HepG2 (cell line): ENCODE measurements at regions not wholly inside any gene's neighbourhood (a gene's known extent, or its start where the extent isn't known, plus 50 kb on each side); places are given as distances from the start of the nearest gene placed in this dataset.

Source experiments
- ATAC-seq: fragments of 200-7000 bp; cut with Tn5 transposase; 3 replicates; pipeline ENCODE4 v1.9.1; 2020; ENCODE audit warnings: mild to moderate bottlenecking, moderate library complexity
- BruUV-seq: library from RNA; stranded (reverse); fragments of 400-500 nt; replicated peaks from 2 replicates; lab custom pipeline; 2021; lab: Mats Ljungman, UMichigan
- CTCF ChIA-PET: fragments of 300-600 bp; formaldehyde crosslinking; extraction: SDS; loops from one replicate; lab custom pipeline; 2021; ENCODE audit warnings: low total read pairs, inconsistent platforms, low intra/inter-chr PET ratio; lab: Yijun Ruan, JAX
- POLR2A ChIA-PET: fragments of 350-600 bp; sonication (Branson Sonifier 250); formaldehyde crosslinking; loops from one replicate; lab custom pipeline; 2020; ENCODE audit warnings: antibody characterized with exemption, inconsistent platforms; lab: Yijun Ruan, JAX
- DNase-seq: peaks from one replicate; pipeline ENCODE4 v3.0.0-alpha.2; 2015; ENCODE audit warnings: low spot score
- FAIRE-seq: peaks from 3 replicates; lab custom pipeline; 2011; peaks lifted over from hg19 to GRCh38; lab: Jason Lieb, UNC
- H2AFZ ChIP-seq: one replicate; pipeline ENCODE4 v1.6.1; 2011; ENCODE audit warnings: low read length, inconsistent platforms
- H3K27ac ChIP-seq: fragments of 300-600 bp; 3 replicates; pipeline ENCODE4 v1.8.0; 2011; ENCODE audit warnings: mixed run types, mild to moderate bottlenecking, mixed read lengths, low read length, inconsistent platforms; ENCODE audit not compliant: insufficient read depth; ENCODE audit errors: extremely low read length
- H3K27me3 ChIP-seq, 2 experiments: fragments of 200-600 bp in 1 of 2; 2 replicates in 1 of 2; 3 replicates in 1 of 2; pipeline versions ENCODE4 v1.6.0 to v1.8.0; 2011; ENCODE audit warnings: low read length in 2 of 2, mild to moderate bottlenecking in 2 of 2, moderate library complexity in 2 of 2, inconsistent platforms in 1 of 2; ENCODE audit not compliant: insufficient read depth in 2 of 2, control insufficient read depth in 1 of 2
- H3K36me3 ChIP-seq, 2 experiments: fragments of 200-600 bp in 1 of 2; replicated peaks in 1 of 2; 2 replicates in 1 of 2; 3 replicates in 1 of 2; pipeline versions ENCODE4 v1.5.1 to v1.8.0; 2011; ENCODE audit warnings: low read length in 2 of 2, inconsistent platforms in 1 of 2; ENCODE audit not compliant: insufficient read depth in 2 of 2, control insufficient read depth in 1 of 2
- H3K4me1 ChIP-seq: 2 replicates; pipeline ENCODE4 v1.5.1; 2012; ENCODE audit warnings: low read length, inconsistent platforms; ENCODE audit not compliant: insufficient read depth
- H3K4me2 ChIP-seq: 2 replicates; pipeline ENCODE4 v1.6.0; 2011; ENCODE audit warnings: low read depth, low read length, inconsistent platforms
- H3K4me3 ChIP-seq, 3 experiments: fragments of 200-600 bp in 1 of 3; sonication (generic), shearing (Covaris generic) in 1 of 3; replicated peaks in 1 of 3; 2 replicates each; pipeline ENCODE4 v1.5.1; 2011 to 2016; ENCODE audit warnings: low read length in 3 of 3, inconsistent platforms in 2 of 3, low read depth in 2 of 3, mild to moderate bottlenecking in 2 of 3, control low read depth in 1 of 3, mixed read lengths in 1 of 3; ENCODE audit not compliant: insufficient read depth in 1 of 3
- H3K79me2 ChIP-seq: one replicate; pipeline ENCODE4 v1.6.1; 2011; ENCODE audit warnings: low read length, inconsistent platforms; ENCODE audit not compliant: insufficient read depth
- H3K9ac ChIP-seq: 2 replicates; pipeline ENCODE4 v1.6.0; 2011; ENCODE audit warnings: mild to moderate bottlenecking, low read depth, low read length, inconsistent platforms; ENCODE audit not compliant: insufficient read depth
- H3K9me3 ChIP-seq: 2 replicates; pipeline ENCODE4 v1.5.1; 2012; ENCODE audit warnings: mild to moderate bottlenecking, low read length
- H4K20me1 ChIP-seq: 2 replicates; pipeline ENCODE4 v1.6.0; 2011; ENCODE audit warnings: inconsistent platforms, mild to moderate bottlenecking, low read length, moderate library complexity; ENCODE audit not compliant: insufficient read depth
- ARNTL ChIP-seq: sonication (generic); formaldehyde crosslinking; IDR thresholded peaks from 2 replicates; pipeline ENCODE4 v1.4.0; 2020; ENCODE audit warnings: mild to moderate bottlenecking, missing genetic modification reagents
- ATAD3A ChIP-seq: sonication (generic); formaldehyde crosslinking; IDR thresholded peaks from 2 replicates; pipeline ENCODE4 v1.4.0; 2020; ENCODE audit warnings: missing genetic modification reagents
- CHD4 ChIP-seq: fragments of 200-600 bp; sonication (generic); IDR thresholded peaks from 2 replicates; pipeline ENCODE4 v1.7.0; 2017; ENCODE audit warnings: mild to moderate bottlenecking, low read length, borderline replicate concordance
- GRHL1 ChIP-seq: sonication (generic); formaldehyde crosslinking; conservative IDR thresholded peaks from 2 replicates; pipeline ENCODE4 v1.8.0; 2022; ENCODE audit warnings: missing genetic modification reagents
- HOXA5 ChIP-seq: sonication (generic); formaldehyde crosslinking; IDR thresholded peaks from 2 replicates; pipeline ENCODE4 v1.4.0; 2020; ENCODE audit warnings: missing genetic modification reagents
- KDM5B ChIP-seq: sonication (generic); formaldehyde crosslinking; IDR thresholded peaks from 2 replicates; pipeline ENCODE4 v1.4.0; 2020; ENCODE audit warnings: missing genetic modification reagents, mild to moderate bottlenecking, borderline replicate concordance
- NR3C1 ChIP-seq: sonication (generic); formaldehyde crosslinking; IDR thresholded peaks from 2 replicates; pipeline ENCODE4 v1.4.0; 2020; ENCODE audit warnings: missing genetic modification reagents
- PATZ1 ChIP-seq: sonication (generic); formaldehyde crosslinking; IDR thresholded peaks from 2 replicates; pipeline ENCODE4 v1.4.0; 2020; ENCODE audit warnings: missing genetic modification reagents
- PAX8 ChIP-seq: sonication (generic); formaldehyde crosslinking; IDR thresholded peaks from 2 replicates; pipeline ENCODE4 v1.8.0; 2022; ENCODE audit warnings: mild to moderate bottlenecking, missing genetic modification reagents, borderline replicate concordance
- PLSCR1 ChIP-seq: sonication (generic); formaldehyde crosslinking; IDR thresholded peaks from 2 replicates; pipeline ENCODE4 v1.5.0; 2020; ENCODE audit warnings: missing genetic modification reagents, mild to moderate bottlenecking, borderline replicate concordance
- SAFB2 ChIP-seq: sonication (generic); formaldehyde crosslinking; IDR thresholded peaks from 2 replicates; pipeline ENCODE4 v1.5.1; 2020; ENCODE audit warnings: missing genetic modification reagents, low read depth, mild to moderate bottlenecking, borderline replicate concordance
- TBX3 ChIP-seq: fragments of 450-650 bp; IDR thresholded peaks from 2 replicates; pipeline ENCODE4 v1.6.1; 2017; ENCODE audit warnings: antibody characterized with exemption, mild to moderate bottlenecking, inconsistent platforms, borderline replicate concordance
- ZNF652 ChIP-seq: IDR thresholded peaks from 2 replicates; pipeline ENCODE4 v1.6.1; 2016; ENCODE audit warnings: low read depth, borderline replicate concordance
- ZNF687 ChIP-seq: sonication (generic); formaldehyde crosslinking; IDR thresholded peaks from 2 replicates; pipeline ENCODE4 v1.5.1; 2020; ENCODE audit warnings: mild to moderate bottlenecking, missing genetic modification reagents, moderate library complexity
- ZNF792 ChIP-seq: IDR thresholded peaks from 2 replicates; pipeline ENCODE4 v1.6.1; 2016
- WGBS: methylation state at CpG from one replicate; pipeline ENCODE4 v1.1.6; 2017; ENCODE audit warnings: low lambda C conversion rate; 5-methylcytosine and 5-hydroxymethylcytosine counted together
- in situ Hi-C: cut with HindIII; loops from 2 replicates; pipeline ENCODE4 v1.10.0; 2017; ENCODE audit warnings: low pct_unique_long_range_greater_than_20kb; ENCODE audit not compliant: extremely low pct_ligation_motif_present
- intact Hi-C: fragments of 100-400 bp; cut with micrococcal nuclease; formaldehyde crosslinking; loops from one replicate; pipeline ENCODE4 v1.10.0; 2022; ENCODE audit not compliant: unreplicated experiment

- WGBS, result 31% methylated on average over 11 of the region's 20 CpGs
- ChIA-PET CTCF (no interaction called here), POLR2A (interaction anchor here (0.8 to 4.0 kb wide), 3 partner anchors 8 to 102 kb away, joined by 4 to 39 read pairs (median 7); no protein-coding TSS in a partner anchor)
- Histone ChIP-seq H3K27ac (no peak overlapping the region), H3K4me1 (peaks cover 43% of the 10 kb centered on the region), H2AFZ (peak overlapping the region; percentile 21), H3K4me3 (peak overlapping the region in 1 of 3 experiments; percentile 48; a peak in 1 of 6 replicates), H4K20me1 (no peaks in the 10 kb centered on the region), H3K79me2 (no peaks in the 10 kb centered on the region), H3K9ac (no peak overlapping the region), H3K36me3 (no peaks in the 10 kb centered on the region), H3K4me2 (peak overlapping the region; percentile 69), H3K9me3 (no peaks in the 10 kb centered on the region), H3K27me3 (peaks cover 0 to 1% of the 10 kb centered on the region in 2 experiments; a peak in 3 of 5 replicates)
- FAIRE-seq (no peak), ATAC-seq (peak; percentile 33), DNase-seq (no peak)
- no TSS peak for BruUV-seq
- in situ Hi-C loops (no loop called here), intact Hi-C loops (loop anchor here (5.0 kb wide), 1 partner anchor 334 kb away; no protein-coding TSS in a partner anchor)
- TF ChIP-seq PLSCR1, result no peak
- TF ChIP-seq SAFB2 (CRISPR knock-in tag), result no peak
- no peak for TF ChIP-seq TBX3
- no peak for TF ChIP-seq CHD4
- peak; percentile 44; the same call in 1 of the 2 replicates for TF ChIP-seq PAX8 (CRISPR knock-in tag)
- no peak for TF ChIP-seq ATAD3A (CRISPR knock-in tag)
- TF ChIP-seq ARNTL (CRISPR knock-in tag), result no peak
- 0 out of 2 replicates have a peak, but pooled peaks have one; percentile 41 for TF ChIP-seq KDM5B (CRISPR knock-in tag)
- no peak for TF ChIP-seq GRHL1 (CRISPR knock-in tag)
- no peak for TF ChIP-seq NR3C1
- 0 out of 2 replicates have a peak, but pooled peaks have one; percentile 29 for TF ChIP-seq PATZ1
- no peak for TF ChIP-seq HOXA5 (CRISPR knock-in tag)
- no peak for TF ChIP-seq ZNF792 (CRISPR knock-in tag)
- 0 out of 2 replicates have a peak, but pooled peaks have one; percentile 20 for TF ChIP-seq ZNF652 (CRISPR knock-in tag)
- peak; percentile 60 for TF ChIP-seq ZNF687 (CRISPR knock-in tag)
Measured at GRCh38 chr21:43313221-43313938, 113.6 kb downstream of the SIK1 start.
